Endodermal cell (in vitro differentiated cells): ENCODE measurements at regions not wholly inside any gene's neighbourhood (a gene's known extent, or its start where the extent isn't known, plus 50 kb on each side); places are given as distances from the start of the nearest gene placed in this dataset.

Experiments
- DNase-seq: peaks from one replicate; pipeline ENCODE4 v3.0.0-alpha.2; 2017
- H3K27ac ChIP-seq: 2 replicates; pipeline ENCODE4 v1.5.1; 2013; ENCODE audit warnings: mild to moderate bottlenecking, low read depth, low read length, moderate library complexity
- H3K27me3 ChIP-seq: 2 replicates; pipeline ENCODE4 v1.6.1; 2013; ENCODE audit warnings: mild to moderate bottlenecking, low read length, moderate library complexity; ENCODE audit not compliant: insufficient read depth, control insufficient read depth, poor library complexity, severe bottlenecking
- H3K36me3 ChIP-seq: 2 replicates; pipeline ENCODE4 v1.7.0; 2013; ENCODE audit warnings: mild to moderate bottlenecking, low read length, moderate library complexity; ENCODE audit not compliant: control insufficient read depth, insufficient read depth
- H3K4me1 ChIP-seq: one replicate; pipeline ENCODE4 v1.7.0; 2013; ENCODE audit warnings: low read length; ENCODE audit not compliant: control insufficient read depth, insufficient read depth
- H3K4me3 ChIP-seq: 2 replicates; pipeline ENCODE4 v1.5.1; 2013; ENCODE audit warnings: mild to moderate bottlenecking, low read length, moderate library complexity
- H3K9ac ChIP-seq: 2 replicates; pipeline ENCODE4 v1.6.1; 2013; ENCODE audit warnings: mild to moderate bottlenecking, low read length, moderate library complexity; ENCODE audit not compliant: poor library complexity, severe bottlenecking; ENCODE audit errors: extremely low read depth
- H3K9me3 ChIP-seq: 2 replicates; pipeline ENCODE4 v1.6.1; 2013; ENCODE audit warnings: mild to moderate bottlenecking, low read length, moderate library complexity; ENCODE audit not compliant: control insufficient read depth
- H3K27ac Mint-ChIP-seq: 2 replicates; pipeline ENCODE4 v1.8.0; 2020; ENCODE audit warnings: mixed read lengths
- H3K27me3 Mint-ChIP-seq: 2 replicates; pipeline ENCODE4 v1.8.0; 2021; ENCODE audit warnings: mild to moderate bottlenecking, mixed read lengths; ENCODE audit not compliant: insufficient read depth
- H3K36me3 Mint-ChIP-seq: 2 replicates; pipeline ENCODE4 v1.8.0; 2020; ENCODE audit warnings: low read depth, mixed read lengths
- H3K4me1 Mint-ChIP-seq: 2 replicates; pipeline ENCODE4 v1.8.0; 2020; ENCODE audit warnings: mixed read lengths
- H3K4me3 Mint-ChIP-seq: 2 replicates; pipeline ENCODE4 v1.8.0; 2020; ENCODE audit warnings: mild to moderate bottlenecking, moderate library complexity, mixed read lengths
- H3K9me3 Mint-ChIP-seq: 2 replicates; pipeline ENCODE4 v1.8.0; 2020; ENCODE audit warnings: mild to moderate bottlenecking, mixed read lengths
- CTCF ChIP-seq: fragments of 200-600 bp; sonication (generic); conservative IDR thresholded peaks from 2 replicates; pipeline ENCODE4 v1.5.0; 2021; ENCODE audit warnings: antibody characterized with exemption, mild to moderate bottlenecking
- WGBS, 2 experiments: methylation state at CpG; one replicate each; pipeline versions ENCODE4 v1.1.5 to v1.1.7; 2013; ENCODE audit warnings: missing lambda C conversion rate in 2 of 2, mixed read lengths in 1 of 2; ENCODE audit not compliant: insufficient coverage in 1 of 2, insufficient read length in 1 of 2; 5-methylcytosine and 5-hydroxymethylcytosine counted together

- no peak for TF ChIP-seq CTCF
- Mint-ChIP-seq H3K4me1 (no peaks in the 10 kb centered on the region), H3K4me3 (no peak overlapping the region), H3K36me3 (no peaks in the 10 kb centered on the region), H3K27ac (no peak overlapping the region), H3K9me3 (no peaks in the 10 kb centered on the region), H3K27me3 (no peaks in the 10 kb centered on the region)
- H3K36me3 ChIP-seq = no peaks in the 10 kb centered on the region
- H3K9me3 ChIP-seq = no peaks in the 10 kb centered on the region
- no peak overlapping the region for H3K27ac ChIP-seq
- DNase-seq = no peak
- no peak overlapping the region for H3K9ac ChIP-seq
- H3K4me1 ChIP-seq = no peaks in the 10 kb centered on the region
- H3K4me3 ChIP-seq = no peak overlapping the region
- H3K27me3 ChIP-seq = no peaks in the 10 kb centered on the region
- WGBS, 2 experiments = 82 to 84% methylated on average over 2 of the region's 2 CpGs
Observed at GRCh38 chr5:40030661-40031060, 605.9 kb upstream of the DAB2 start.

GRCh38 chr5:40029711-40030495 is 605.1 kb upstream of the DAB2 start:
- Mint-ChIP-seq H3K27ac (no peak overlapping the region), H3K4me1 (no peaks in the 10 kb centered on the region), H3K9me3 (no peaks in the 10 kb centered on the region), H3K27me3 (no peaks in the 10 kb centered on the region), H3K36me3 (no peaks in the 10 kb centered on the region), H3K4me3 (no peak overlapping the region)
- Histone ChIP-seq H3K36me3 (no peaks in the 10 kb centered on the region), H3K9ac (no peak overlapping the region), H3K27ac (no peak overlapping the region), H3K4me3 (no peak overlapping the region), H3K4me1 (no peaks in the 10 kb centered on the region), H3K9me3 (no peaks in the 10 kb centered on the region), H3K27me3 (no peaks in the 10 kb centered on the region)
- DNase-seq = no peak
- no peak for TF ChIP-seq CTCF
- WGBS, 2 experiments = 97% methylated on average over 4 to 5 of the region's 5 CpGs

- Histone ChIP-seq H3K27ac (no peak overlapping the region), H3K36me3 (no peaks in the 10 kb centered on the region), H3K27me3 (no peaks in the 10 kb centered on the region), H3K9me3 (no peaks in the 10 kb centered on the region), H3K4me1 (no peaks in the 10 kb centered on the region), H3K4me3 (no peak overlapping the region), H3K9ac (no peak overlapping the region)
- H3K4me3 Mint-ChIP-seq = no peak overlapping the region
- H3K27me3 Mint-ChIP-seq = no peaks in the 10 kb centered on the region
- H3K9me3 Mint-ChIP-seq = peaks cover 3% of the 10 kb centered on the region
- H3K27ac Mint-ChIP-seq = no peak overlapping the region
- WGBS, 2 experiments = 82 to 91% methylated on average over 2 to 4 of the region's 4 CpGs
- H3K4me1 Mint-ChIP-seq = no peaks in the 10 kb centered on the region
- no peak for TF ChIP-seq CTCF
- no peak for DNase-seq
- no peaks in the 10 kb centered on the region for H3K36me3 Mint-ChIP-seq
Observed at GRCh38 chr5:40027400-40027799, 602.6 kb upstream of the DAB2 start.
